Middle frontal gyrus (tissue), 1 donor: ENCODE measurements at regions not wholly inside any gene's neighbourhood (a gene's known extent, or its start where the extent isn't known, plus 50 kb on each side); places are given as distances from the start of the nearest gene placed in this dataset.

Source experiments
- DNase-seq: peaks from one replicate; pipeline ENCODE4 v3.0.0-alpha.2; 2015; ENCODE audit warnings: low spot score; ENCODE audit errors: extremely low spot score

GRCh38 chr10:129293991-129294700 lies 172.9 kb upstream of the MGMT start:
- no peak for DNase-seq

DNA sequence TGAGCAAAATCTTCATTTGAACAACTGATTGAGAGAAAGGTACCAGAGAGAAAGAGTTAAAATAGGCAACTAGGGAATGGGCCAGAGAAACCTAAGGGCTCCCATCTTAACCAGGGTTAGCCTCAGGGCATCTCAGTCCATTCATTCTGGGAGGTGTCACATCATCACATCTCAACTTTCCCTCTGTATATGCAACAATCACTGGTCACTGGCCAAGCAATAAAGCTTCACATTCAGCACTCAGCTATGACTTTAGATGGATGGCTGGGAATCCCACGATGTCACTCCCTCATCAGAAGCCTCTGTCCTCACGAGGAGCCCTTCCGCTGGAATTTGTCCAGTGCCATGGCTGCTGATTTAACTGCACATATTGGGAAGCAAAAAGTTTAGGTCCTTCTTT lies 172.1 kb upstream of the MGMT start:
- DNase-seq, result no peak

GRCh38 chr10:129305046-129305445 lies 162.0 kb upstream of the MGMT start:
- no peak for DNase-seq

GRCh38 chr10:129307141-129307540 lies 159.9 kb upstream of the MGMT start:
- no peak for DNase-seq

GRCh38 chr10:129308953-129309564 lies 158.0 kb upstream of the MGMT start:
- no peak for DNase-seq

DNA sequence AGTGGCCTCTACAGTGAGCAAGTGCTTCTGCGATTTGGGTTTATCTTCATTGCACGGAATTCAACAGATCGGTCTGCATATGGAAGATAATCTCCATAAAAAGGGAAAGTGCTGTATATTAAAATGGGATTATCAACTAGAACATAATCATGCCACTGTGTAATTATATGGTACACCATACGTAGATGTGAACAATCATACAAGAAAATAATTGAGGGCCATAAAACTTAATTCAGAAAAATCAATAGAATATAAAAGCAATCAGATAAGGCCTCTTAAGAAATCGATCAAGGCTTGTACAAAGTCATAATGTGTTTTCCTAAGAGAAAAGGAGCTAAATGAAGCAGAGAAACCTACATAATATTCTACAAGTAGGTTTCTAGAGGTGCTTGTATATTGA lies 157.5 kb upstream of the MGMT start:
- no peak for DNase-seq

DNA sequence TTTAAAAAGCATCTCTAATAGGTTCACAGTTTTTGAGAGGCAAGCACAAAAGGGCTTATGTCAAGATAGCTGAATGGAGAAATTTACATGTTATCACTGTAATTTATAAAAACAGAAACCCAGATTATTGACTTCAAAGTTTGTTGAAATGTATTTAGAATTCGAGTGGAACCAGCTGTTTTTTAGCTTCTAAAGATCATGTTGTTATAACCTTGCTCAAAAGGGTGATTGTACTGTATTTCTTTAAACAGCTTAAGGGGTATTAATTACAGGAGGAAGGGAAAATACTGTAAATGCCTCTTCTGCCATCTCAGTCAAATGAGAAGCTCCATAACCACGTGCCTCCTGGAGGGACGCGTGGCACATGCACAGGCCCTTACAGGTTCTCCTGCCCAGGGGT lies 156.2 kb upstream of the MGMT start:
- DNase-seq, result no peak

GRCh38 chr10:129319934-129320333 lies 147.1 kb upstream of the MGMT start:
- no peak for DNase-seq

- DNase-seq, result no peak
Measured at GRCh38 chr10:129320340-129320739, 146.7 kb upstream of the MGMT start.

DNA sequence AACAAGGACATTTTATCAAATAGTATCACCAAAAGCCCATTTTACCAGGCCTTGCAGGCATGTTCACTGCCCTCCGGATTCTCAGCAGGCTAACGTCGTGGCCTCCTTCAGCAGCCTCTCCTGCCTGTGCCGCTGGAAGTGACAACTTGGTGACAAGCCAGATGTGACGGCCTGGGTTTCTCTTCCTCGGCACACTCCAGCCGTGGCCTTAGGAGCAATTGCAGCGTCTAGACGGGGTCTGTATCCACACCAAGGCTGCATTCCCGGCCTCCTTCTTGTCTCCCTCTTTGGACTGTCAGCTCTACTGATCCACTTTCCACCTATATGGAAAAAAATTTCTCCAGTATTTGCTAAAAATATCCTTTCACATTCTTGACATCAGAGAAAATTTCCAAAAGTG lies 145.3 kb upstream of the MGMT start:
- DNase-seq, result no peak

- no peak for DNase-seq
Measured at GRCh38 chr10:129322933-129323820, 143.9 kb upstream of the MGMT start.

GRCh38 chr10:129323879-129324278 lies 143.2 kb upstream of the MGMT start:
- no peak for DNase-seq

- no peak for DNase-seq
Measured at GRCh38 chr10:129325893-129326292, 141.1 kb upstream of the MGMT start.

DNA sequence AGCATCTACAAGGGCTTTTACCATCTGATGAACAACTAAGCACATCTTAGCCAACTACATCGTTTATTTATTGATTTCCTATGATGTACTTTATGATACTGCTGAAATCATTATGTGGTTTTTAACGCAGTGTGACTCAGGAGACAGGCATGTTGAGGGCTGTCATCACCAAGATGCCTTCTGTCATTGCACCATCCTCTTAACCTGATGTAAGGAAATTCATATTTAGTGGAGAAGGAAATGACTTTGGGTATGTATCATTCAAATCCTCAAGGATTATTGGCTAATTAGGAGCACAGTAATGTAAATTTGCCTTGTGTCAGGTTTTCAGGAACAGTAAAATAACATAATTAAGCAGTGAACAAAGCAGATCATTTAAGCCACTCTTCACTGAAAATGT lies 138.5 kb upstream of the MGMT start:
- no peak for DNase-seq

- no peak for DNase-seq
Measured at GRCh38 chr10:129329385-129330055, 137.5 kb upstream of the MGMT start.

GRCh38 chr10:129330211-129330610 lies 136.8 kb upstream of the MGMT start:
- no peak for DNase-seq

DNA sequence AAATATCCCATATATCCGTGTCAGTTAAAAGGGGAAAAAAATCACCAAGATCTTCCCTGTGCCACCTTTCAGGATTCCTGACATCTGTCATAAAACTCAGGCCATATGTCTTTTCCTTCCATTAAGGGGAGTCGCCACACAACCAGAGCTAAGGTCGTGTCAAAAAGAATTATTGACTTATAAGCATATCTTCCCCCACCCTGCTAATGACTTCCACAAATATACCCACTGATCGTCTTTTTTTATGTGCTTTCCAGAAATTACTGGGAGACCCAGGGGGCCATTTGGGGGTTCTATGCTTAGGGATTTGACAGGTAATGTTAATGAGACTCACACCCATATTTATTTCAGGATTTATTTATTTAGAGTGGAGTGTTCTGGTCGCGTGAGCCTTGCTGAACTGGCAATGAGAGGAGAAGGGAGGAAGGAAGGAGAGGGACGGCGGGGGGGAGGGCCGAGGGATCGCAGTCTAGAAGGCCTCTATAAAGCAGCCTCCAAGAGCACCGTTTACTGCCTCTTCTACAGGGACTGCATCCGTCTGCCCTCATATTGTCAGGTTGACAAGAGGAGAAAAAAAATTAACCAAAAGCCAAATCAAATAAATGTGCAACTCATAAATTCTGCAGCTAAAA lies 135.7 kb upstream of the MGMT start:
- no peak for DNase-seq

GRCh38 chr10:129331839-129332220 lies 135.2 kb upstream of the MGMT start:
- no peak for DNase-seq

GRCh38 chr10:129332476-129332875 lies 134.6 kb upstream of the MGMT start:
- DNase-seq, result no peak

GRCh38 chr10:129333706-129334105 lies 133.3 kb upstream of the MGMT start:
- DNase-seq, result no peak

DNA sequence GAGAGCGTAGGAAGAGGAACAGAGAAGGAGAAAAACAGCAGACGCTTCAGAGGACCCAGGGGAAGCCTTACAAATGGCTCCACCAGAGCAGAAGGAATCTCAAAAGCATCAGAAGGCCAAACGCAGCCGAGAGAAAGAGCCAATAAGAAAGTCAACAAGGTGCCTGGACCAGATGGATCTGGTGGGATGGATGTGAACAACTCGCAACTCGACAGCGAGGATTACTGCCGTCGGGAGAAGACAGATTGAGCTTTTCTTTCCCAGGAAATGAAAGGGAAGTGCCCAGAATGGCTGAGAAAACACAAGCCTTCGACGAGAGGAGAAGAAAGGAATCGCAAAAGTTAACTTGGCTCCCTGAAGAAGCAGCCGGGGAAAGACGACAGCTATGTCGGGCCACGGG lies 132.8 kb upstream of the MGMT start:
- no peak for DNase-seq
